NB4 (cell line): ENCODE measurements at regions not wholly inside any gene's neighbourhood (a gene's known extent, or its start where the extent isn't known, plus 50 kb on each side); places are given as distances from the start of the nearest gene placed in this dataset.

Source experiments
- DNase-seq: peaks from one replicate; pipeline ENCODE4 v3.0.0; 2010; ENCODE audit warnings: low read depth
- H3K4me3 ChIP-seq: one replicate; pipeline ENCODE4 v1.5.1; 2011; ENCODE audit warnings: mild to moderate bottlenecking, low read depth, low read length, moderate library complexity
- CTCF ChIP-seq: IDR thresholded peaks from one replicate; pipeline ENCODE4 v1.5.1; 2012; ENCODE audit warnings: low read depth, low read length
- MAX ChIP-seq: IDR thresholded peaks from 2 replicates; pipeline ENCODE4 v1.6.1; 2011; ENCODE audit warnings: low read depth, low read length
- MYC ChIP-seq: IDR thresholded peaks from 2 replicates; pipeline ENCODE4 v1.6.1; 2011; ENCODE audit warnings: low read depth, low read length
- POLR2A ChIP-seq: IDR thresholded peaks from 2 replicates; pipeline ENCODE4 v1.6.1; 2011; ENCODE audit warnings: mild to moderate bottlenecking; ENCODE audit not compliant: insufficient read length; ENCODE audit errors: extremely low read depth

GRCh38 chr19:30692879-30693503 is 320.8 kb downstream of the ZNF536 start:
- no peak overlapping the region for H3K4me3 ChIP-seq
- no peak for DNase-seq
- TF ChIP-seq MAX (no peak), POLR2A (no peak), MYC (no peak), CTCF (no peak)

GRCh38 chr19:30692181-30692811 is 320.1 kb downstream of the ZNF536 start:
- H3K4me3 ChIP-seq = no peak overlapping the region
- DNase-seq = no peak
- TF ChIP-seq CTCF (no peak), MAX (no peak)

GRCh38 chr19:30691819-30692166 is 319.6 kb downstream of the ZNF536 start:
- TF ChIP-seq MYC (no peak), MAX (no peak), POLR2A (no peak), CTCF (no peak)
- no peak for DNase-seq
- no peak overlapping the region for H3K4me3 ChIP-seq

GRCh38 chr19:30690935-30691818 is 319.0 kb downstream of the ZNF536 start:
- no peak for DNase-seq
- H3K4me3 ChIP-seq = no peak overlapping the region
- TF ChIP-seq CTCF (no peak), MYC (no peak), POLR2A (no peak), MAX (no peak)

GRCh38 chr19:30690525-30690924 is 318.3 kb downstream of the ZNF536 start:
- TF ChIP-seq POLR2A (no peak), CTCF (no peak), MAX (no peak), MYC (no peak)
- DNase-seq = no peak

More at GRCh38 chr19:30690525-30690924, 318.3 kb downstream of the ZNF536 start:
- H3K4me3 ChIP-seq = no peak overlapping the region
